H1 (cell line): ENCODE measurements at regions not wholly inside any gene's neighbourhood (a gene's known extent, or its start where the extent isn't known, plus 50 kb on each side); places are given as distances from the start of the nearest gene placed in this dataset.

Experiments
- CHD2 ChIP-seq: IDR thresholded peaks from 2 replicates; pipeline ENCODE4 v1.6.1; 2012; ENCODE audit warnings: low read length, improper control_type of control experiment
- FOSL1 ChIP-seq: IDR thresholded peaks from 2 replicates; pipeline ENCODE4 v1.6.1; 2011; ENCODE audit warnings: mild to moderate bottlenecking, low read depth, low read length, moderate library complexity; ENCODE audit not compliant: insufficient read depth
- GABPA ChIP-seq: IDR thresholded peaks from 2 replicates; pipeline ENCODE4 v1.6.1; 2011; ENCODE audit warnings: mild to moderate bottlenecking, low read length, moderate library complexity, borderline replicate concordance; ENCODE audit not compliant: insufficient read depth
- POU5F1 ChIP-seq: IDR thresholded peaks from 2 replicates; pipeline ENCODE4 v1.6.1; 2011; ENCODE audit warnings: low read depth, mild to moderate bottlenecking, low read length, moderate library complexity
- RBBP5 ChIP-seq: IDR thresholded peaks from 2 replicates; pipeline ENCODE4 v1.7.1; 2012; ENCODE audit warnings: low read depth, mild to moderate bottlenecking, inconsistent platforms, low read length, moderate library complexity, borderline replicate concordance
- SP2 ChIP-seq: IDR thresholded peaks from 2 replicates; pipeline ENCODE4 v1.6.1; 2012; ENCODE audit warnings: mild to moderate bottlenecking, low read length, inconsistent platforms
- TEAD4 ChIP-seq: IDR thresholded peaks from 2 replicates; pipeline ENCODE4 v1.6.1; 2012; ENCODE audit warnings: low read depth, low read length, inconsistent platforms, mixed read lengths
- TF ChIP-seq, protein P1 (sequence below): fragments of 300-600 bp; sonication (generic); IDR thresholded peaks from 2 replicates; pipeline ENCODE4 v1.7.1; 2012; ENCODE audit warnings: low read length, moderate library complexity, mild to moderate bottlenecking, inconsistent platforms; ENCODE audit not compliant: insufficient replicate concordance

DNA sequence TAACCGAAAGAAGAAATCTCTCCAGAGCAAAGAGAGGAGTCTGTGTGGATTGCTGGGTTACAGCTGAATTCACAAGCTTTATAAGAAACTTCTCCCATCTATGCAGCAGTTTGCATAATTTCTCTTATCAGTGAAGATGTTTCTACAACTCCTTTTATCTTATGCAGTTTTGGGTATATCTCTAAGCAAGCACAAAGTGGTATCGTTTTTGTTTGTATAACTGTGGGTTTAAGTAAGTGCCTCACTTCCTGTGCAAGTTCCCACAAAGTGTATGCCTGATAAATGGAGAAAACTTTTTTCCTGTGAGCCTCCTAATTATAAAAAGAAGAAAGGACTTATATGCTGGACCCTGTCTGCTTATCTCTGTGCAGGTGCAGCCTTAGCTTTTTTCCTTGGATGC, 205.6 kb downstream of the RPS4Y2 start (continued):
- TF ChIP-seq, protein P1, sequence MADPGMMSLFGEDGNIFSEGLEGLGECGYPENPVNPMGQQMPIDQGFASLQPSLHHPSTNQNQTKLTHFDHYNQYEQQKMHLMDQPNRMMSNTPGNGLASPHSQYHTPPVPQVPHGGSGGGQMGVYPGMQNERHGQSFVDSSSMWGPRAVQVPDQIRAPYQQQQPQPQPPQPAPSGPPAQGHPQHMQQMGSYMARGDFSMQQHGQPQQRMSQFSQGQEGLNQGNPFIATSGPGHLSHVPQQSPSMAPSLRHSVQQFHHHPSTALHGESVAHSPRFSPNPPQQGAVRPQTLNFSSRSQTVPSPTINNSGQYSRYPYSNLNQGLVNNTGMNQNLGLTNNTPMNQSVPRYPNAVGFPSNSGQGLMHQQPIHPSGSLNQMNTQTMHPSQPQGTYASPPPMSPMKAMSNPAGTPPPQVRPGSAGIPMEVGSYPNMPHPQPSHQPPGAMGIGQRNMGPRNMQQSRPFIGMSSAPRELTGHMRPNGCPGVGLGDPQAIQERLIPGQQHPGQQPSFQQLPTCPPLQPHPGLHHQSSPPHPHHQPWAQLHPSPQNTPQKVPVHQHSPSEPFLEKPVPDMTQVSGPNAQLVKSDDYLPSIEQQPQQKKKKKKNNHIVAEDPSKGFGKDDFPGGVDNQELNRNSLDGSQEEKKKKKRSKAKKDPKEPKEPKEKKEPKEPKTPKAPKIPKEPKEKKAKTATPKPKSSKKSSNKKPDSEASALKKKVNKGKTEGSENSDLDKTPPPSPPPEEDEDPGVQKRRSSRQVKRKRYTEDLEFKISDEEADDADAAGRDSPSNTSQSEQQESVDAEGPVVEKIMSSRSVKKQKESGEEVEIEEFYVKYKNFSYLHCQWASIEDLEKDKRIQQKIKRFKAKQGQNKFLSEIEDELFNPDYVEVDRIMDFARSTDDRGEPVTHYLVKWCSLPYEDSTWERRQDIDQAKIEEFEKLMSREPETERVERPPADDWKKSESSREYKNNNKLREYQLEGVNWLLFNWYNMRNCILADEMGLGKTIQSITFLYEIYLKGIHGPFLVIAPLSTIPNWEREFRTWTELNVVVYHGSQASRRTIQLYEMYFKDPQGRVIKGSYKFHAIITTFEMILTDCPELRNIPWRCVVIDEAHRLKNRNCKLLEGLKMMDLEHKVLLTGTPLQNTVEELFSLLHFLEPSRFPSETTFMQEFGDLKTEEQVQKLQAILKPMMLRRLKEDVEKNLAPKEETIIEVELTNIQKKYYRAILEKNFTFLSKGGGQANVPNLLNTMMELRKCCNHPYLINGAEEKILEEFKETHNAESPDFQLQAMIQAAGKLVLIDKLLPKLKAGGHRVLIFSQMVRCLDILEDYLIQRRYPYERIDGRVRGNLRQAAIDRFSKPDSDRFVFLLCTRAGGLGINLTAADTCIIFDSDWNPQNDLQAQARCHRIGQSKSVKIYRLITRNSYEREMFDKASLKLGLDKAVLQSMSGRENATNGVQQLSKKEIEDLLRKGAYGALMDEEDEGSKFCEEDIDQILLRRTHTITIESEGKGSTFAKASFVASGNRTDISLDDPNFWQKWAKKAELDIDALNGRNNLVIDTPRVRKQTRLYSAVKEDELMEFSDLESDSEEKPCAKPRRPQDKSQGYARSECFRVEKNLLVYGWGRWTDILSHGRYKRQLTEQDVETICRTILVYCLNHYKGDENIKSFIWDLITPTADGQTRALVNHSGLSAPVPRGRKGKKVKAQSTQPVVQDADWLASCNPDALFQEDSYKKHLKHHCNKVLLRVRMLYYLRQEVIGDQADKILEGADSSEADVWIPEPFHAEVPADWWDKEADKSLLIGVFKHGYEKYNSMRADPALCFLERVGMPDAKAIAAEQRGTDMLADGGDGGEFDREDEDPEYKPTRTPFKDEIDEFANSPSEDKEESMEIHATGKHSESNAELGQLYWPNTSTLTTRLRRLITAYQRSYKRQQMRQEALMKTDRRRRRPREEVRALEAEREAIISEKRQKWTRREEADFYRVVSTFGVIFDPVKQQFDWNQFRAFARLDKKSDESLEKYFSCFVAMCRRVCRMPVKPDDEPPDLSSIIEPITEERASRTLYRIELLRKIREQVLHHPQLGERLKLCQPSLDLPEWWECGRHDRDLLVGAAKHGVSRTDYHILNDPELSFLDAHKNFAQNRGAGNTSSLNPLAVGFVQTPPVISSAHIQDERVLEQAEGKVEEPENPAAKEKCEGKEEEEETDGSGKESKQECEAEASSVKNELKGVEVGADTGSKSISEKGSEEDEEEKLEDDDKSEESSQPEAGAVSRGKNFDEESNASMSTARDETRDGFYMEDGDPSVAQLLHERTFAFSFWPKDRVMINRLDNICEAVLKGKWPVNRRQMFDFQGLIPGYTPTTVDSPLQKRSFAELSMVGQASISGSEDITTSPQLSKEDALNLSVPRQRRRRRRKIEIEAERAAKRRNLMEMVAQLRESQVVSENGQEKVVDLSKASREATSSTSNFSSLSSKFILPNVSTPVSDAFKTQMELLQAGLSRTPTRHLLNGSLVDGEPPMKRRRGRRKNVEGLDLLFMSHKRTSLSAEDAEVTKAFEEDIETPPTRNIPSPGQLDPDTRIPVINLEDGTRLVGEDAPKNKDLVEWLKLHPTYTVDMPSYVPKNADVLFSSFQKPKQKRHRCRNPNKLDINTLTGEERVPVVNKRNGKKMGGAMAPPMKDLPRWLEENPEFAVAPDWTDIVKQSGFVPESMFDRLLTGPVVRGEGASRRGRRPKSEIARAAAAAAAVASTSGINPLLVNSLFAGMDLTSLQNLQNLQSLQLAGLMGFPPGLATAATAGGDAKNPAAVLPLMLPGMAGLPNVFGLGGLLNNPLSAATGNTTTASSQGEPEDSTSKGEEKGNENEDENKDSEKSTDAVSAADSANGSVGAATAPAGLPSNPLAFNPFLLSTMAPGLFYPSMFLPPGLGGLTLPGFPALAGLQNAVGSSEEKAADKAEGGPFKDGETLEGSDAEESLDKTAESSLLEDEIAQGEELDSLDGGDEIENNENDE: no peak
- TF ChIP-seq GABPA (no peak), FOSL1 (no peak), CHD2 (no peak), SP2 (no peak), POU5F1 (no peak), TEAD4 (no peak), RBBP5 (no peak)
